ENCODE measurements at regions not wholly inside any gene's neighbourhood (a gene's known extent, or its start where the extent isn't known, plus 50 kb on each side); places are given as distances from the start of the nearest gene placed in this dataset.

DNA sequence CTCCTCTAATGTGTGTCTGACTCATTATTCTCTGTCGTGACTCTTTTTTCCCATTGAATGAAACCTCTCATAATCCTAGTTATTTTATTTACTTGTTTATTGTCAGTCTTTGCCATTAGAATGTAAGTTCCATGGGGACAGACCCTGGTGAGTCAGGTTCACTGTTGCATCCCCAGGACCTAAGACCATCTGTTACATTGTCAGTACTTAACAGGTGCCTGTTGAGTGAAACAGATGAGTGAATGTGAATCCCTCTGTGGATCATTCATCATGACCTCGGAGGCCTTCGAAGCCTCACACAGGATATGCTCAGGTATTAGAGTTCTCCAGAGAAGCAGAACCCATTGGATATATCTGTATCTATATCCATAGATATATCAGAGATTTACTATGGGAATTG is 120.1 kb downstream of the PFKFB3 start:
- Histone ChIP-seq H3K79me2 (ENCODE audit: insufficient read depth, low read length) (no peaks in the 10 kb centered on the region), H3K4me3 (replicated peaks in 1 of 3; ENCODE audit: insufficient read depth in 1 of 3, low read depth in 2 of 3, low read length in 3 of 3) (no peak overlapping the region), H3K4me2 (ENCODE audit: low read depth, low read length) (no peak overlapping the region), H2AFZ (ENCODE audit: low read length) (no peak overlapping the region), H3K9ac (ENCODE audit: insufficient read depth, low read depth, low read length) (no peak overlapping the region), H3K36me3 (replicated peaks in 1 of 2; ENCODE audit: control insufficient read depth in 1 of 2, insufficient read depth in 2 of 2, low read length in 2 of 2) (no peaks in the 10 kb centered on the region), H3K9me3 (ENCODE audit: low read length) (no peaks in the 10 kb centered on the region), H3K4me1 (ENCODE audit: insufficient read depth, low read length) (no peaks in the 10 kb centered on the region), H3K27ac (ENCODE audit: extremely low read length, insufficient read depth, low read length) (no peak overlapping the region), H3K27me3 (ENCODE audit: control insufficient read depth in 1 of 2, insufficient read depth in 2 of 2, low read length in 2 of 2) (peaks cover 3 to 25% of the 10 kb centered on the region in 2 experiments; a peak in 4 of 5 replicates), H4K20me1 (ENCODE audit: insufficient read depth, low read length) (no peaks in the 10 kb centered on the region)
- no TSS peak for BruUV-seq (replicated peaks)
- in situ Hi-C loops (cut with HindIII; ENCODE audit: extremely low pct_ligation_motif_present, low pct_unique_long_range_greater_than_20kb): no loop called here
- DNase-seq (ENCODE audit: low spot score): no peak
- ChIA-PET POLR2A (no interaction called here), CTCF (ENCODE audit: low intra/inter-chr PET ratio, low total read pairs) (no interaction called here)
- intact Hi-C loops (cut with micrococcal nuclease; ENCODE audit: unreplicated experiment): no loop called here
- TF ChIP-seq ZNF749 (CRISPR knock-in tag; IDR thresholded peaks at IDR 0.05; ENCODE audit: borderline replicate concordance): no peak
- TF ChIP-seq, protein P1, sequence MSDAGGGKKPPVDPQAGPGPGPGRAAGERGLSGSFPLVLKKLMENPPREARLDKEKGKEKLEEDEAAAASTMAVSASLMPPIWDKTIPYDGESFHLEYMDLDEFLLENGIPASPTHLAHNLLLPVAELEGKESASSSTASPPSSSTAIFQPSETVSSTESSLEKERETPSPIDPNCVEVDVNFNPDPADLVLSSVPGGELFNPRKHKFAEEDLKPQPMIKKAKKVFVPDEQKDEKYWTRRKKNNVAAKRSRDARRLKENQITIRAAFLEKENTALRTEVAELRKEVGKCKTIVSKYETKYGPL (CRISPR knock-in tag; IDR thresholded peaks at IDR 0.05): no peak
- TF ChIP-seq ZNF672 (CRISPR knock-in tag; IDR thresholded peaks at IDR 0.05): no peak
- TF ChIP-seq ZSCAN9 (CRISPR knock-in tag; IDR thresholded peaks at IDR 0.05; ENCODE audit: borderline replicate concordance): no peak
- TF ChIP-seq ZBTB21 (CRISPR knock-in tag; IDR thresholded peaks at IDR 0.05): no peak
- no peak for TF ChIP-seq SP1 (IDR thresholded peaks at IDR 0.05)
- TF ChIP-seq SP1 (CRISPR knock-in tag; IDR thresholded peaks at IDR 0.05): no peak
- no peak for TF ChIP-seq POGZ (CRISPR knock-in tag; IDR thresholded peaks at IDR 0.05)
- TF ChIP-seq, protein P2, sequence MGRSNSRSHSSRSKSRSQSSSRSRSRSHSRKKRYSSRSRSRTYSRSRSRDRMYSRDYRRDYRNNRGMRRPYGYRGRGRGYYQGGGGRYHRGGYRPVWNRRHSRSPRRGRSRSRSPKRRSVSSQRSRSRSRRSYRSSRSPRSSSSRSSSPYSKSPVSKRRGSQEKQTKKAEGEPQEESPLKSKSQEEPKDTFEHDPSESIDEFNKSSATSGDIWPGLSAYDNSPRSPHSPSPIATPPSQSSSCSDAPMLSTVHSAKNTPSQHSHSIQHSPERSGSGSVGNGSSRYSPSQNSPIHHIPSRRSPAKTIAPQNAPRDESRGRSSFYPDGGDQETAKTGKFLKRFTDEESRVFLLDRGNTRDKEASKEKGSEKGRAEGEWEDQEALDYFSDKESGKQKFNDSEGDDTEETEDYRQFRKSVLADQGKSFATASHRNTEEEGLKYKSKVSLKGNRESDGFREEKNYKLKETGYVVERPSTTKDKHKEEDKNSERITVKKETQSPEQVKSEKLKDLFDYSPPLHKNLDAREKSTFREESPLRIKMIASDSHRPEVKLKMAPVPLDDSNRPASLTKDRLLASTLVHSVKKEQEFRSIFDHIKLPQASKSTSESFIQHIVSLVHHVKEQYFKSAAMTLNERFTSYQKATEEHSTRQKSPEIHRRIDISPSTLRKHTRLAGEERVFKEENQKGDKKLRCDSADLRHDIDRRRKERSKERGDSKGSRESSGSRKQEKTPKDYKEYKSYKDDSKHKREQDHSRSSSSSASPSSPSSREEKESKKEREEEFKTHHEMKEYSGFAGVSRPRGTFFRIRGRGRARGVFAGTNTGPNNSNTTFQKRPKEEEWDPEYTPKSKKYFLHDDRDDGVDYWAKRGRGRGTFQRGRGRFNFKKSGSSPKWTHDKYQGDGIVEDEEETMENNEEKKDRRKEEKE (IDR thresholded peaks at IDR 0.05): no peak
- TF ChIP-seq ZNF24 (IDR thresholded peaks at IDR 0.05): no peak
- TF ChIP-seq LCORL (IDR thresholded peaks at IDR 0.05): no peak
- no peak for TF ChIP-seq LCORL (CRISPR knock-in tag; IDR thresholded peaks at IDR 0.05)
- TF ChIP-seq, protein P3, sequence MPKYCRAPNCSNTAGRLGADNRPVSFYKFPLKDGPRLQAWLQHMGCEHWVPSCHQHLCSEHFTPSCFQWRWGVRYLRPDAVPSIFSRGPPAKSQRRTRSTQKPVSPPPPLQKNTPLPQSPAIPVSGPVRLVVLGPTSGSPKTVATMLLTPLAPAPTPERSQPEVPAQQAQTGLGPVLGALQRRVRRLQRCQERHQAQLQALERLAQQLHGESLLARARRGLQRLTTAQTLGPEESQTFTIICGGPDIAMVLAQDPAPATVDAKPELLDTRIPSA (CRISPR knock-in tag; IDR thresholded peaks at IDR 0.05; ENCODE audit: borderline replicate concordance): no peak
- TF ChIP-seq, protein P4, sequence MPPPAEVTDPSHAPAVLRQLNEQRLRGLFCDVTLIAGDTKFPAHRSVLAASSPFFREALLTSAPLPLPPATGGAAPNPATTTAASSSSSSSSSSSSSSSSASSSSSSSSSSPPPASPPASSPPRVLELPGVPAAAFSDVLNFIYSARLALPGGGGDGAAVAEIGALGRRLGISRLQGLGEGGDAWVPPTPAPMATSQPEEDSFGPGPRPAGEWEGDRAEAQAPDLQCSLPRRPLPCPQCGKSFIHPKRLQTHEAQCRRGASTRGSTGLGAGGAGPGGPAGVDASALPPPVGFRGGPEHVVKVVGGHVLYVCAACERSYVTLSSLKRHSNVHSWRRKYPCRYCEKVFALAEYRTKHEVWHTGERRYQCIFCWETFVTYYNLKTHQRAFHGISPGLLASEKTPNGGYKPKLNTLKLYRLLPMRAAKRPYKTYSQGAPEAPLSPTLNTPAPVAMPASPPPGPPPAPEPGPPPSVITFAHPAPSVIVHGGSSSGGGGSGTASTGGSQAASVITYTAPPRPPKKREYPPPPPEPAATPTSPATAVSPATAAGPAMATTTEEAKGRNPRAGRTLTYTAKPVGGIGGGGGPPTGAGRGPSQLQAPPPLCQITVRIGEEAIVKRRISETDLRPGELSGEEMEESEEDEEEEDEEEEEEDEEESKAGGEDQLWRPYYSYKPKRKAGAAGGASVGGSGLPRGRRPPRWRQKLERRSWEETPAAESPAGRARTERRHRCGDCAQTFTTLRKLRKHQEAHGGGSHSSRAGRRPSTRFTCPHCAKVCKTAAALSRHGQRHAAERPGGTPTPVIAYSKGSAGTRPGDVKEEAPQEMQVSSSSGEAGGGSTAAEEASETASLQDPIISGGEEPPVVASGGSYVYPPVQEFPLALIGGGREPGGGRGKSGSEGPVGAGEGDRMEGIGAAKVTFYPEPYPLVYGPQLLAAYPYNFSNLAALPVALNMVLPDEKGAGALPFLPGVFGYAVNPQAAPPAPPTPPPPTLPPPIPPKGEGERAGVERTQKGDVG (CRISPR knock-in tag; IDR thresholded peaks at IDR 0.05; ENCODE audit: borderline replicate concordance): no peak
- TF ChIP-seq ZNF235 (CRISPR knock-in tag; IDR thresholded peaks at IDR 0.05; ENCODE audit: borderline replicate concordance): no peak
- ATAC-seq: no peak
- no peak for FAIRE-seq
- WGBS (ENCODE audit: low lambda C conversion rate): 0% methylated on average over 3 of the region's 3 CpGs
